HEK293 (cell line): ENCODE measurements at regions not wholly inside any gene's neighbourhood (a gene's known extent, or its start where the extent isn't known, plus 50 kb on each side); places are given as distances from the start of the nearest gene placed in this dataset.

Experiments used
- CTCF ChIA-PET: fragments of 350-600 bp; formaldehyde crosslinking; extraction: SDS; loops from one replicate; lab custom pipeline; 2021; ENCODE audit warnings: antibody characterized with exemption; lab: Yijun Ruan, JAX
- POLR2A ChIA-PET: fragments of 300-600 bp; formaldehyde crosslinking; extraction: SDS; loops from one replicate; lab custom pipeline; 2020; ENCODE audit warnings: antibody characterized with exemption, inconsistent platforms; lab: Yijun Ruan, JAX
- H3K27ac ChIP-seq: fragments of 200-500 bp; sonication (Bioruptor generic); 2 replicates; pipeline ENCODE4 v1.5.1; 2014; ENCODE audit warnings: low read depth, low read length, control low read depth, inconsistent platforms; ENCODE audit errors: extremely low read depth
- H3K36me3 ChIP-seq, 2 experiments: fragments of 200-500 bp in 1 of 2; sonication (Bioruptor generic) in 1 of 2; 1 replicate in 1 of 2; 2 replicates in 1 of 2; pipeline ENCODE4 v1.5.1; 2014 to 2017; ENCODE audit warnings: inconsistent platforms in 2 of 2, low read length in 2 of 2; ENCODE audit not compliant: control insufficient read depth in 2 of 2, insufficient read depth in 1 of 2
- H3K4me1 ChIP-seq: fragments of 200-500 bp; sonication (Bioruptor generic); 2 replicates; pipeline ENCODE4 v1.5.1; 2014; ENCODE audit warnings: mild to moderate bottlenecking, low read length, inconsistent platforms; ENCODE audit not compliant: control insufficient read depth, insufficient read depth
- H3K4me3 ChIP-seq: 2 replicates; pipeline ENCODE4 v1.5.1; 2011; ENCODE audit warnings: low read depth, mild to moderate bottlenecking, control low read depth, low read length, moderate library complexity
- H3K9me3 ChIP-seq: fragments of 200-500 bp; sonication (Bioruptor generic); 2 replicates; pipeline ENCODE4 v1.5.1; 2014; ENCODE audit warnings: low read depth, low read length, inconsistent platforms; ENCODE audit not compliant: control insufficient read depth, insufficient read depth
- BCL11A ChIP-seq: fragments of 450-650 bp; formaldehyde crosslinking; IDR thresholded peaks from 2 replicates; pipeline ENCODE4 v1.5.1; 2016; ENCODE audit warnings: low read depth, missing biosample characterization, missing genetic modification characterization
- KLF16 ChIP-seq: fragments of 450-650 bp; formaldehyde crosslinking; IDR thresholded peaks from 2 replicates; pipeline ENCODE4 v1.5.1; 2017; ENCODE audit warnings: missing biosample characterization, missing genetic modification characterization
- KLF8 ChIP-seq: fragments of 450-650 bp; formaldehyde crosslinking; IDR thresholded peaks from 2 replicates; pipeline ENCODE4 v1.5.1; 2016; ENCODE audit warnings: missing biosample characterization, missing genetic modification characterization
- PRDM2 ChIP-seq: fragments of 450-650 bp; formaldehyde crosslinking; IDR thresholded peaks from 2 replicates; pipeline ENCODE4 v1.5.1; 2016; ENCODE audit warnings: missing biosample characterization, missing genetic modification characterization, borderline replicate concordance
- RBAK ChIP-seq: fragments of 450-650 bp; formaldehyde crosslinking; IDR thresholded peaks from 2 replicates; pipeline ENCODE4 v1.5.1; 2016; ENCODE audit warnings: missing biosample characterization, missing genetic modification characterization
- ZBTB8A ChIP-seq: fragments of 450-650 bp; formaldehyde crosslinking; IDR thresholded peaks from 2 replicates; pipeline ENCODE4 v1.5.1; 2016; ENCODE audit warnings: missing biosample characterization, missing genetic modification characterization
- ZNF146 ChIP-seq: fragments of 450-650 bp; formaldehyde crosslinking; IDR thresholded peaks from 2 replicates; pipeline ENCODE4 v1.5.1; 2016; ENCODE audit warnings: missing biosample characterization, missing genetic modification characterization
- ZNF157 ChIP-seq: fragments of 450-650 bp; formaldehyde crosslinking; IDR thresholded peaks from 2 replicates; pipeline ENCODE4 v1.5.1; 2016; ENCODE audit warnings: missing biosample characterization, missing genetic modification characterization
- ZNF175 ChIP-seq: fragments of 450-650 bp; formaldehyde crosslinking; IDR thresholded peaks from 2 replicates; pipeline ENCODE4 v1.5.1; 2016; ENCODE audit warnings: missing biosample characterization, missing genetic modification characterization
- ZNF2 ChIP-seq: fragments of 450-650 bp; formaldehyde crosslinking; IDR thresholded peaks from 2 replicates; pipeline ENCODE4 v1.5.1; 2016; ENCODE audit warnings: missing biosample characterization, missing genetic modification characterization
- ZNF292 ChIP-seq: fragments of 450-650 bp; formaldehyde crosslinking; IDR thresholded peaks from 2 replicates; pipeline ENCODE4 v1.5.1; 2016; ENCODE audit warnings: low read depth, missing biosample characterization, missing genetic modification characterization, borderline replicate concordance
- ZNF366 ChIP-seq: fragments of 450-650 bp; formaldehyde crosslinking; conservative IDR thresholded peaks from 2 replicates; pipeline ENCODE4 v1.5.1; 2016; ENCODE audit warnings: missing biosample characterization, missing genetic modification characterization
- ZNF426 ChIP-seq: fragments of 450-650 bp; formaldehyde crosslinking; IDR thresholded peaks from 2 replicates; pipeline ENCODE4 v1.5.1; 2017; ENCODE audit warnings: missing biosample characterization, missing genetic modification characterization, mild to moderate bottlenecking, inconsistent platforms, moderate library complexity
- ZNF521 ChIP-seq: fragments of 450-650 bp; formaldehyde crosslinking; IDR thresholded peaks from 2 replicates; pipeline ENCODE4 v1.5.1; 2017; ENCODE audit warnings: missing biosample characterization, mild to moderate bottlenecking, missing genetic modification characterization
- ZNF585B ChIP-seq: fragments of 450-650 bp; formaldehyde crosslinking; IDR thresholded peaks from 2 replicates; pipeline ENCODE4 v1.5.1; 2016; ENCODE audit warnings: missing biosample characterization, missing genetic modification characterization
- ZNF596 ChIP-seq: fragments of 450-650 bp; IDR thresholded peaks from 2 replicates; pipeline ENCODE4 v1.5.0; 2018; ENCODE audit warnings: missing biosample characterization, mild to moderate bottlenecking, missing genetic modification characterization, moderate library complexity
- ZNF664 ChIP-seq: fragments of 450-650 bp; formaldehyde crosslinking; IDR thresholded peaks from 2 replicates; pipeline ENCODE4 v1.5.1; 2016; ENCODE audit warnings: missing biosample characterization, missing genetic modification characterization
- ZNF677 ChIP-seq: fragments of 450-650 bp; IDR thresholded peaks from 2 replicates; pipeline ENCODE4 v1.5.0; 2018; ENCODE audit warnings: missing biosample characterization, mild to moderate bottlenecking, missing genetic modification characterization, moderate library complexity
- ZNF747 ChIP-seq: fragments of 450-650 bp; formaldehyde crosslinking; IDR thresholded peaks from 2 replicates; pipeline ENCODE4 v1.5.1; 2016; ENCODE audit warnings: missing biosample characterization, missing genetic modification characterization
- ZNF792 ChIP-seq: fragments of 450-650 bp; formaldehyde crosslinking; IDR thresholded peaks from 2 replicates; pipeline ENCODE4 v1.5.1; 2016; ENCODE audit warnings: missing biosample characterization, missing genetic modification characterization
- ZSCAN30 ChIP-seq: fragments of 450-650 bp; IDR thresholded peaks from 2 replicates; pipeline ENCODE4 v1.5.1; 2018; ENCODE audit warnings: missing biosample characterization, mild to moderate bottlenecking, missing genetic modification characterization, moderate library complexity
- ZXDB ChIP-seq: fragments of 450-650 bp; formaldehyde crosslinking; IDR thresholded peaks from 2 replicates; pipeline ENCODE4 v1.5.1; 2016; ENCODE audit warnings: missing biosample characterization, missing genetic modification characterization
- TF ChIP-seq, protein P1 (sequence below): fragments of 450-650 bp; formaldehyde crosslinking; IDR thresholded peaks from 2 replicates; pipeline ENCODE4 v1.5.1; 2016; ENCODE audit warnings: missing biosample characterization, missing genetic modification characterization
- TF ChIP-seq, protein P2 (sequence below): fragments of 450-650 bp; formaldehyde crosslinking; IDR thresholded peaks from 2 replicates; pipeline ENCODE4; 2016; ENCODE audit warnings: missing biosample characterization, missing genetic modification characterization
- TF ChIP-seq, protein P3 (sequence below): fragments of 450-650 bp; formaldehyde crosslinking; IDR thresholded peaks from 2 replicates; pipeline ENCODE4 v1.5.1; 2016; ENCODE audit warnings: missing biosample characterization, missing genetic modification characterization, borderline replicate concordance

DNA sequence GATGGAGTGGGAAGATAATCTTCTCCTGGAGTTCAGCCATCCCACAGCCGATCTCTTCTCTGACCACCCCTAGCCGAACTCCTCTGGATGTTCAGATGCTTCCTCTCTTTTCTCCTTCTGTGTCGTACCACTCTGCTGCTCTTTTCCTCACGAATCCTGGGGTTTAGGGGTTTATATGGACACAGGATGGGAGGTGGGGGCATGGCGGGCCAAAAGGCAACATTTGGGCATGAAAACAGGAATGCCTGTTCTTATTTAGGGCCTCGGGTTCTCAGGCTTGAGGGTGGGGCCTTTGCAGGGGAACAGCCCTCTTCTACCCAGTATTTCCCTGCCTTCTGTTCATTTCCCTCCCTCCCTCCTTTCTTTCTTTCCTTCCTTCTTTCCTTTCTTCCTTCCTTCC is 112.7 kb downstream of the SLC35B3 start (continued):
- TF ChIP-seq PRDM2 (tag by site-specific recombination) (no peak), BCL11A (tag by site-specific recombination) (no peak), ZNF521 (tag by site-specific recombination) (no peak), ZBTB8A (tag by site-specific recombination) (no peak), ZNF426 (tag by site-specific recombination) (no peak), KLF16 (tag by site-specific recombination) (no peak), ZNF146 (tag by site-specific recombination) (no peak), ZNF664 (tag by site-specific recombination) (no peak), KLF8 (tag by site-specific recombination) (no peak), ZNF792 (no peak), ZNF292 (tag by site-specific recombination) (no peak)
- TF ChIP-seq, protein P1, sequence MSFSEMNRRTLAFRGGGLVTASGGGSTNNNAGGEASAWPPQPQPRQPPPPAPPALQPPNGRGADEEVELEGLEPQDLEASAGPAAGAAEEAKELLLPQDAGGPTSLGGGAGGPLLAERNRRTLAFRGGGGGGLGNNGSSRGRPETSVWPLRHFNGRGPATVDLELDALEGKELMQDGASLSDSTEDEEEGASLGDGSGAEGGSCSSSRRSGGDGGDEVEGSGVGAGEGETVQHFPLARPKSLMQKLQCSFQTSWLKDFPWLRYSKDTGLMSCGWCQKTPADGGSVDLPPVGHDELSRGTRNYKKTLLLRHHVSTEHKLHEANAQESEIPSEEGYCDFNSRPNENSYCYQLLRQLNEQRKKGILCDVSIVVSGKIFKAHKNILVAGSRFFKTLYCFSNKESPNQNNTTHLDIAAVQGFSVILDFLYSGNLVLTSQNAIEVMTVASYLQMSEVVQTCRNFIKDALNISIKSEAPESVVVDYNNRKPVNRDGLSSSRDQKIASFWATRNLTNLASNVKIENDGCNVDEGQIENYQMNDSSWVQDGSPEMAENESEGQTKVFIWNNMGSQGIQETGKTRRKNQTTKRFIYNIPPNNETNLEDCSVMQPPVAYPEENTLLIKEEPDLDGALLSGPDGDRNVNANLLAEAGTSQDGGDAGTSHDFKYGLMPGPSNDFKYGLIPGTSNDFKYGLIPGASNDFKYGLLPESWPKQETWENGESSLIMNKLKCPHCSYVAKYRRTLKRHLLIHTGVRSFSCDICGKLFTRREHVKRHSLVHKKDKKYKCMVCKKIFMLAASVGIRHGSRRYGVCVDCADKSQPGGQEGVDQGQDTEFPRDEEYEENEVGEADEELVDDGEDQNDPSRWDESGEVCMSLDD (tag by site-specific recombination): no peak

DNA sequence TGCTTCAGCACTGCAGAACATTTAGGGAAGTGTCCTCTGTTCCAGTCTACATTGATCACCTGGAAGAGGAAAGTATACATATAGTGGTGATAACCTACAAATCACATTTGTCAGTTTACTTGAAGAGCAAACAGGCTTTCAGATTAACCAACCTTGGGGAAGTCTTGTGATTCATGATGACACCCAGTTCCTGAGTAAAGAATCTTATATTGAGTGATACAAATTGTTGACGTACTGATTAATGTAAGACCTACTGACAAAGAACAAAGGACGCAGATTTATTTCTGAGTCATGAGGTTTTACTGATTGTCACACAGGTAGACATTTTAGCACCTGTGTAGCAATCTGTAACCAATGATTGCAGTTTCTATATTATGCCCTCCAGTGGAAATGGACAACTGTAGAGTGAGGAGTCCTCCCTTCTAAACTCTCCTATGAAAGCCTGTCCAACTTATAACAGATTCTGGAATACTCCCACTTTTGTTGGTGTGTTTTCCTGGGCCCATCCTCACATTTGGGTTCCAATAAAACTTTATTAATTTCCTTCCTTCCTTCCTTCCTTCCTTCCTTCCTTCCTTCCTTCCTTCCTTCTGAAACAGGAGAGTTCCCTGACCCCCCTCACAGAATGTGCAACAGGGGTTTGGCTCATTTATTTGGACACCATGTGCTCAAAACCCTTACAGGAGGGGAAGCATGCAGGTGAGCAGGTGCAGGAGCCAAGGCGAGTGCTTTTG is 113.5 kb downstream of the SLC35B3 start:
- H3K36me3 ChIP-seq: no peaks in the 10 kb centered on the region
- H3K4me1 ChIP-seq: no peaks in the 10 kb centered on the region
- no peaks in the 10 kb centered on the region for H3K9me3 ChIP-seq
- ChIA-PET CTCF (no interaction called here), POLR2A (no interaction called here)
- no peak overlapping the region for H3K4me3 ChIP-seq
- H3K27ac ChIP-seq: no peak overlapping the region
- TF ChIP-seq ZNF2 (tag by site-specific recombination): no peak
- no peak for TF ChIP-seq ZNF157 (tag by site-specific recombination)
- no peak for TF ChIP-seq RBAK (tag by site-specific recombination)
- TF ChIP-seq, protein P2, sequence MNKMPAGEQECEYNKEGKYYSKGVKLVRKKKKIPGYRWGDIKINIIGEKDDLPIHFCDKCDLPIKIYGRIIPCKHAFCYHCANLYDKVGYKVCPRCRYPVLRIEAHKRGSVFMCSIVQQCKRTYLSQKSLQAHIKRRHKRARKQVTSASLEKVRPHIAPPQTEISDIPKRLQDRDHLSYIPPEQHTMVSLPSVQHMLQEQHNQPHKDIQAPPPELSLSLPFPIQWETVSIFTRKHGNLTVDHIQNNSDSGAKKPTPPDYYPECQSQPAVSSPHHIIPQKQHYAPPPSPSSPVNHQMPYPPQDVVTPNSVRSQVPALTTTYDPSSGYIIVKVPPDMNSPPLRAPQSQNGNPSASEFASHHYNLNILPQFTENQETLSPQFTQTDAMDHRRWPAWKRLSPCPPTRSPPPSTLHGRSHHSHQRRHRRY: no peak
- no peak for TF ChIP-seq ZXDB (tag by site-specific recombination)
- TF ChIP-seq ZNF677 (tag by site-specific recombination): no peak
- no peak for TF ChIP-seq ZSCAN30 (tag by site-specific recombination)
- TF ChIP-seq ZNF747 (tag by site-specific recombination): no peak
- no peak for TF ChIP-seq ZNF585B (tag by site-specific recombination)
- no peak for TF ChIP-seq ZNF175
- TF ChIP-seq, protein P3, sequence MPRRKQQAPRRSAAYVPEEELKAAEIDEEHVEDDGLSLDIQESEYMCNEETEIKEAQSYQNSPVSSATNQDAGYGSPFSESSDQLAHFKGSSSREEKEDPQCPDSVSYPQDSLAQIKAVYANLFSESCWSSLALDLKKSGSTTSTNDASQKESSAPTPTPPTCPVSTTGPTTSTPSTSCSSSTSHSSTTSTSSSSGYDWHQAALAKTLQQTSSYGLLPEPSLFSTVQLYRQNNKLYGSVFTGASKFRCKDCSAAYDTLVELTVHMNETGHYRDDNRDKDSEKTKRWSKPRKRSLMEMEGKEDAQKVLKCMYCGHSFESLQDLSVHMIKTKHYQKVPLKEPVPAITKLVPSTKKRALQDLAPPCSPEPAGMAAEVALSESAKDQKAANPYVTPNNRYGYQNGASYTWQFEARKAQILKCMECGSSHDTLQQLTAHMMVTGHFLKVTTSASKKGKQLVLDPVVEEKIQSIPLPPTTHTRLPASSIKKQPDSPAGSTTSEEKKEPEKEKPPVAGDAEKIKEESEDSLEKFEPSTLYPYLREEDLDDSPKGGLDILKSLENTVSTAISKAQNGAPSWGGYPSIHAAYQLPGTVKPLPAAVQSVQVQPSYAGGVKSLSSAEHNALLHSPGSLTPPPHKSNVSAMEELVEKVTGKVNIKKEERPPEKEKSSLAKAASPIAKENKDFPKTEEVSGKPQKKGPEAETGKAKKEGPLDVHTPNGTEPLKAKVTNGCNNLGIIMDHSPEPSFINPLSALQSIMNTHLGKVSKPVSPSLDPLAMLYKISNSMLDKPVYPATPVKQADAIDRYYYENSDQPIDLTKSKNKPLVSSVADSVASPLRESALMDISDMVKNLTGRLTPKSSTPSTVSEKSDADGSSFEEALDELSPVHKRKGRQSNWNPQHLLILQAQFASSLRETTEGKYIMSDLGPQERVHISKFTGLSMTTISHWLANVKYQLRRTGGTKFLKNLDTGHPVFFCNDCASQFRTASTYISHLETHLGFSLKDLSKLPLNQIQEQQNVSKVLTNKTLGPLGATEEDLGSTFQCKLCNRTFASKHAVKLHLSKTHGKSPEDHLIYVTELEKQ (tag by site-specific recombination): no peak
- TF ChIP-seq ZNF596 (tag by site-specific recombination): no peak
- TF ChIP-seq ZNF366 (tag by site-specific recombination): no peak
